HUDEP-2 (cell line): ENCODE measurements at regions not wholly inside any gene's neighbourhood (a gene's known extent, or its start where the extent isn't known, plus 50 kb on each side); places are given as distances from the start of the nearest gene placed in this dataset.
"Not testable (repeated sequence)": the region's sequence is repeated elsewhere in the genome, so short reads cannot be mapped to it uniquely, and the experiment has no call there.

Experiments
- DNase-seq, 76 experiments: peaks; one replicate each; lab custom pipeline; 2025; ENCODE audit not compliant: unreplicated experiment in 76 of 76; lab: John Stamatoyannopoulos, UW

DNA sequence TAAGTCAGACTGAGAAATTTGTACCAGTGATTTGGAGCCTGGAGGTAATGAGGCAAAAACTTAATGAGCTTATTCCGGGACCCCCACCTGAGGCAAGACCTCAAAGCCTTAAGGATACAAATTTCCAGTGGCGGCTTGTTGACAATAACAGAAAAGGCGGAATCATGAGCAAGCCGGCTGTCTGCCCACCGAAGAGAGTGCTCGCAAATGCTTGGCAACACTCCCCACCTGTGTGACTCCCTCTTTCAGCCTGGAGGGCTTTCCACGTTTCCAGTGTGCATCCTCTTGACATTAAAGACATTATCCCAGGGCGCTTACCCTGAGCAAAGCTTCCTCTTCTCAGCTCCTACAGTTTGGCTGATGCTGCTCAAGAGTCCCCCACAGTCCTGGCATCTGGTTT, 830.4 kb upstream of the TPTE start:
- DNase-seq, result not testable (repeated sequence)

- not testable (repeated sequence) for DNase-seq
Measured at GRCh38 chr21:9695759-9696158, 825.6 kb upstream of the TPTE start.

DNA sequence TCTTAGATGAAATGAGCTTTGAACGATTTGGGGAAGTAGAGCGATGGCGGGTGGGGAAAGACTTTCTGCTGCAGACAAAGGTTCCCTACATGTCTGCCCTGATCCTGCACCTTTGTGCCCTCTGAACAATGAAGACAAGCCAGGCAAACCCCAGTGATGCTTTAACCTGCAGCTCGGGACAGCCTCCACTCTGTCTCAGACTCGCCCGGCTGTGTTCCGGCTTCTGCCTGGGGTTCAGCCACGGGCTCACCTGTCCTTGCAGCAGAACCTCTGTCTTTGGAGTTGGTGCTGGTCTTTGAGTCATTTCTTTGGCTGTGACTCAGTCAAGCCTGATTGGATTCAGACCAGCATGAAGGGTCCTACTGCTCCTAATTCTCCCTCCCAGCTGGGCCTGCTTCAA, 823.6 kb upstream of the TPTE start:
- not testable (repeated sequence) for DNase-seq

- not testable (repeated sequence) for DNase-seq
Measured at GRCh38 chr21:9705016-9705415, 816.4 kb upstream of the TPTE start.

- DNase-seq, result not testable (repeated sequence)
Measured at GRCh38 chr21:9705455-9705854, 815.9 kb upstream of the TPTE start.

DNA sequence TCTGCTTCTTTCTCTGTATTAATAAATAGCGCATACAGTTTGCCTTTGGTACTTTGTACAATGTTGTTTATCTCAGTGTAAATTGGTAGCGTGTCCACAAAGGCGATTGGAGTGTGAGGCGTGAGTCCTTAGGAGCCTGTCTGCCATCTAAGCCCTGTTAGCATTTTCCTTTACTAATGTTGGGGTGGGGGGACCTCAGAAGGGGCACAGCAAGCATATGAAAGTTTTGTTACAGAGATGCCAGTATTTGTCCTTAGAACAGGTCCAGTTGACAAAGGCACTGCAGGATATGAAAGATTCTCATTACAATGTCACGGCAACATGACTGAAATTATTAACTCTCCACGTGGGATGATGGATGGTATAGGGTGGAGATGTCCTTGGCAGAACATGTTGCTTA, 796.8 kb upstream of the TPTE start:
- not testable (repeated sequence) for DNase-seq

GRCh38 chr21:9727187-9727586, 794.2 kb upstream of the TPTE start:
- DNase-seq, result not testable (repeated sequence)

- not testable (repeated sequence) for DNase-seq
Measured at GRCh38 chr21:9728219-9728992, 793.0 kb upstream of the TPTE start.

GRCh38 chr21:9730866-9731265, 790.5 kb upstream of the TPTE start:
- DNase-seq, result no peak

- DNase-seq, result not testable (repeated sequence)
Measured at GRCh38 chr21:9731317-9731716, 790.1 kb upstream of the TPTE start.

DNA sequence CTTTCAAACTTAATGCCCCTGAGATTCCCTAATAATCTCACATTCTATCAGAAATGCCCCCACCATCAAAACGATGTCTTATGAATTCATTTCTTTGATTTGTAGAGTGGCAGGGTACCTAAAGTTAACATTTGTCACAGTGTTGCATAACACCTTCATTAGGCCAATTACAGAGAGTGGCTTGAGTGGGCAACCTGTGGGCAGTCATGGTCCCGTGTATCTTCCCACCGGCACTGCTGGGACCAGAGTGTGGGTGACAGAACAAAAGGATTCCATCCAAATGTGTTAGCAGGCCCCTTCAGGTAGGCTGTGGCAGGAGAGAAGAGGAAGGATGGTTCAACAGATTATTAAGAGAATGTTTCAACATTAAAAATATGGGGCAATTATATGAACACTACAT, 788.8 kb upstream of the TPTE start:
- not testable (repeated sequence) for DNase-seq

DNA sequence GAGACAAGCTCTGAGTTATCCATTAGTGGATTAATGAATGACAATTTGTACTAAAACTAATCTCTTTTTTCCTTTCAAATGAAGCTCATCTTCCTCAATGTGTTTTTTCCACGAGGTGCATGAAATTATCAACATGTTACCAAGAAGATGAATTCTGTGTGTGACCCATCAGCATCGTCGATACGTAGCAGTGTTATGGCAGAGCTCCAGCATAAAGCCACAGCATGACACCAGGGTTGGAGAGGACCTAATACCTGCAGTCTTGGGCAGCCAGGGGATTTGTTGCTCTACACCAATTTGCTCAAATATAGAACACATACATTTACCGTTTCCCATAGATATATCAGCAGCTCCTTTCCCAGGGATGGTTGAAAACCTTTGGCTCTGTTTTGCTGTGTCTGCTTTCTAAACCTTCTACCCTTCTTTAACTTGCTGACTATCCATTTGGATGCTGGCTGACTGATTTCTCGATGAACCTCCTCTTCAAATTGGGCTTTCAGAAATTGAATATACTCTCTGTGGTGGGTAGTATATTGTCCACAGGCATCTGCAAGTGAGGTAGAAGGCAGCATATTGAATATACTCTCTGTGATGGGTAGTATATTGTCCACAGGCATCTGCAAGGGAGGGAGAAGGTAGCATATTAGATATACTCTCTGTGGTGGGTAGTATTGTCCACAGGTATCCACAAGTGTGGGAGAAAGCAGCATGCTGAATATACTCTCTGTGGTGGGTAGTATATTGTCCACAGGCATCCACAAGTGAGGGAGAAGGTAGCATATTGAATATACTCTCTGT, 787.4 kb upstream of the TPTE start:
- not testable (repeated sequence) for DNase-seq

DNA sequence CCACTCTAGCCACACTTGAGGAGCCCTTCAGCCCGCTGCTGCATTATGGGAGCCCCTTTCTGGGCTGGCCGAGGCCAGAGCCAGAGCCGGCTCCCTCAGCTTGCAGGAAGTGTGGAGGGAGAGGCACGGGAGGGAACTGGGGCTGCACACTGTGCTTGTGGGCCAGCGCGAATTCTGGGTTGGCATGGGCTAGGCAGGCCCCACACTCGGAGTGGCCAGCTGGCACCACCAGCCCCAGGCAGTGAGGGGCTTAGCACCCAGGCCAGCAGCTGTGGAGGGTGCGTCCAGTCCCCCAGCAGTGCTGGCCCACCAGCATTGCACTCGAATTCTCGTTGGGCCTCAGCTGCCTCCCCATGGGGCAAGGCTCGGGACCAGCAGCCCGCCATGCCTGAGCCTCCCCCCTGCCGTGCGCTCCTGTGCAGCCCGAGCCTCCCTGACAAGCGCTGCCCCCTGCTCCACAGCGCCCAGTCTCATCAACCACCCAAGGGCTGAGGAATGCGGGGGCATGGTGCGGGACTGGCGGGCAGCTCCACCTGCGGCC, 785.9 kb upstream of the TPTE start:
- DNase-seq, result no peak

- not testable (repeated sequence) for DNase-seq
Measured at GRCh38 chr21:9737301-9737700, 784.1 kb upstream of the TPTE start.

- not testable (repeated sequence) for DNase-seq
Measured at GRCh38 chr21:9737871-9738515, 783.4 kb upstream of the TPTE start.

- no peak for DNase-seq
Measured at GRCh38 chr21:9738527-9738926, 782.9 kb upstream of the TPTE start.

- no peak for DNase-seq
Measured at GRCh38 chr21:9739240-9739639, 782.1 kb upstream of the TPTE start.

DNA sequence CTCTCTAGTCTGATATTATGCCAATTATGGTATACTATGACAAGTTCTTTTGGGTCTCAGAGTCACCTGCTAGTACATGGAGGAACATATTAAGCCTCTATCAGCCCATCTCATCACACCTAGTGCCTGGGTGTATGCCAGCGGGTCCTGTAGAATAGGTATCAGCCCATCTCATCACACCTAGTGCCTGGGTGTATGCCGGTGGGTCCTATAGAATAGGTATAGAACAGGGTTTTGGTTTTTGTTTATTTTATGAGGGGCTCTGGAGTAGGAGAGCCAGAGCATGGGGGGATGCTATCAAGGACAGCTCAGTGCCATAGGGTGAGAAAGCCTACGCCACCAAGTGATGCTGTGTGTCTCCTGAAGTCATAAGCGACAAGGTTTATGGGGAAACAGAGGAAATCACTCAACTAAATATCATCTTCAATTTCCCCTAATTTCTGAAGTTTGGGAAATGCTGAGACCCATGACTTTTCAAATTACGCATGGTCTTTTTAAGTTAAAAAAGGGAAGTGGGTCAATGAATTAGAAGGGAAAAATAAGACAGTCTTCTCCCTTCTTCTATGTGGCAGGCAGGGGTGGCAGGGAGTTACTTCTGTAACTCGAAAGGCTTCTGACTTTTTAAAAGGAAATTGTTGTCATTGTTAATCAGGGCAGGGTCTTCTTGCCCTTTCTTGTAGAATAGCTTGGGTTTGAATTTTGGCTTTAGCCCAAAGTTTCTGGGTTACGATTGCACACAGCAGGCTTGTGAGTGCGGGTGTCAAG, 781.0 kb upstream of the TPTE start:
- not testable (repeated sequence) for DNase-seq

GRCh38 chr21:9740991-9741742, 780.2 kb upstream of the TPTE start:
- not testable (repeated sequence) for DNase-seq

DNA sequence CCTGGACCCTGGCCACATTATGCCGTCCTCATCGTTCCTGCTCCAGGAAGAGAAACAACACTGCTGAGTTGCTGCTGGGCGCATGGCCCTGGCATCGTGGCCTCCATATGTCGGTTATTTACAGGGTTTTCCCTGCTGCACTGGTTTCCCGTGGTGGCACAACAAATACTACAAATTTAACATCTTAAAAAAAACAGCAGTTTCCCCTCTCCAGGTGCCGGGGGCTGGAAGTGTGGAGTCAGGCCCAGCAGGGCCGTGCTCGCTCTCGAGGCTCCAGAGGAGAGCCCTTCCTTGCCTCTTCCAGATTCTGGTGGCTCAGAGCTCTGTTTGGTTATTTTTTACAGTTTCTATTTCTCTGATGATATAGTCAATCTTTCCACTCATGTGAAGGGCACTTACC, 777.8 kb upstream of the TPTE start:
- not testable (repeated sequence) for DNase-seq
